NCI-H1436 treated with DMSO at 0.1 percent for 48 hours (cell line): ENCODE measurements at regions not wholly inside any gene's neighbourhood (a gene's known extent, or its start where the extent isn't known, plus 50 kb on each side); places are given as distances from the start of the nearest gene placed in this dataset.

Experiments
- DNase-seq: peaks from one replicate; lab custom pipeline; 2025; lab: John Stamatoyannopoulos, UW

DNA sequence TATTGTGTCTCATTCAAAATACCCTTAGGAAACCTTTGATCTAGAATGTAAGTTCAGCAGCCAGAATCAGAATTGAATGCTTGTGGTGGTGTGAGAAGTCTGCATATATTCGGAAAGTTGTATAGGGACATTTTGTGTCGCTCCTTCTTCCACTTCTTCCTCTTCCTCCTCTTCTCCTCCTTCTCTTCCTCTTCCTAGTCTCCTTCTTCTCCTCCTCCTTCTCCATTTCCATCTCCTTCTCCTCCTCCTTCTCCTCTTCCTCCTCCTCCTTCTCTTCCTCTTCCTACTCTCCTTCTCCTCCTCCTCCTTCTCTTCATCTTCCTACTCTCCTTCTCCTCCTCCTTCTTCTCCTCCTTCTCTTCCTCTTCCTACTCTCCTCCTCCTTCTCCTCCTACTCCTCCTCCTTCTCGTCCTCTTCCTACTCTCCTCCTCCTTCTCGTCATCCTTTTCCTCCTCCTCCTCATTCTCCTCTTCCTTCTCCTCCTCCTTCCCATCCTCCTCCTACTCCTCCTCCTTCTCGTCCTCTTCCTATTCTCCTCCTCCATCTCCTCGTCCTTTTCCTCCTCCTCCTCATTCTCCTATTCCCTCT, 749.3 kb upstream of the GOLIM4 start:
- no peak for DNase-seq

DNA sequence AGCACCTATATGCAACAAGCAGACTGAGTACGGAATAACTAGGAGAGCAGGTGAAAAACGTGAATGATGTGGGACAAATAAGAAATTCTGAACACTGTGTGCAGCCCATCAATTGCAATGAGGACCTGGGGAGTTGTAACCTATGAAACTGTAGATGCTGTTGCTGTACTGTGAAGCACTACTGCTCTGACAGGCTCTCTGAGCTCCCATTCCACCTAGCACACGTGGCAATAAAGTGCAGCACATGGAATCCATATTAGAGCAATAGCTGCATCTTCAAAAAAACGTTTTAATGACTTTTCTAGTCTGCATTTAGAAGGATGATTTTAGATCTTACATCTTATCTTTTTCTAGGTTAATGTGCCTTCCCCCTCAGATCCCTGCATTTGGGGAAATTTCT, 748.7 kb upstream of the GOLIM4 start:
- no peak for DNase-seq

DNA sequence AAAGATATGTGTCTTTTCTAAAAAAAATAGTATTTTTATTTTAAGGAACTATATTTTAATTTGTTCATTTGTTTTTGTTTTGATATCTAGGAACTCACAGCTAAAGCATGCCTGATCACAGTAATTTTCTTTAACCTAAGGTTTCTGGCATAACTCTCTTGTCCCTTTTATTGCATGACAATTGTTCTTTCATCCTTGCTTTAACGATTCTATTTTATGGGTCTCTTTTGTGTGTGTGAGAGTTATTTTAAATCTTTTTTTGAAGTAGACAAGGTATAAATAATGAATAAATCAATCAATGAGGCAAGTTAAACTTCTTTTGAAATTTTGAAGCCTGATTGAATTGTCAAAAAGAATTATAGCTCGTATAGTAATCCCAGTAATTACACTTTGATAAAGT, 747.8 kb upstream of the GOLIM4 start:
- DNase-seq: no peak

DNA sequence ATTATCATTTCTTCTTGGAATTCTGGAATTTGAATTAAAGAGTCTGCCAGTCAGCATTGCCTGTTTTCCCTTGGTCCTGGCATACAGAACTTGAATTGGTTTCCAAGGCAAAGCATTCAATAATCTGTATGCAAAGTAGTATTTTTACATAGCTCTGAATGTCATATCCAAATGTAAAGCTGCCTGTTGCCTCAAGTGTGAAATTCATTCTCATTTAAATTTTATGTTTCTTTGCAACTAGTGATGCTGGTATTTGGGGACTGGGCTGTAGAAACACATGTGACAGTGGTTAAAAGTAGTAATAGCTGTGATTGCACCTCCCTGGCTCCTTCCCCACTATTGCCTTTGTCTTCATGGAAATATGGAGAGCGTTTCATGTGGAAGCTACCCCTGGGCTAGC, 743.9 kb upstream of the GOLIM4 start:
- no peak for DNase-seq

DNA sequence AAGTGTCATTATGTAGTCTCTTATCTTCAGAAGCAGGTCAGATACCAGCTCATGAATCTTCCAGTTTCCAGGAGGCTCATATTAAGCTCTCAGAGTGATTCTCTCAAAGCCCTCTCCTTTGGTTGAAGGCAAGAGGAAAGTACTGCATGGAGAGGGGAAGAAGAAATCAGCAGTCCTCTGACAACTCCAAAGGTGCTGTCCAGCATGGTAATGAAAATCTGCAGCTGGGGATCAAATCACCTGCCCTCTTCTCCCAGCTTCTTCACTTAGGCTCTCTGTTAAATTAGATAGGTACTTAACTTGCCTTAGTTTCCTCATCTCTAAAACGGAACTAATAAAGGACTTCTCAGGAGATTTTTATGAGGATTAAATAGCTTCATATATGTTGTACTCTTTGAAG, 738.8 kb upstream of the GOLIM4 start:
- DNase-seq: no peak

DNA sequence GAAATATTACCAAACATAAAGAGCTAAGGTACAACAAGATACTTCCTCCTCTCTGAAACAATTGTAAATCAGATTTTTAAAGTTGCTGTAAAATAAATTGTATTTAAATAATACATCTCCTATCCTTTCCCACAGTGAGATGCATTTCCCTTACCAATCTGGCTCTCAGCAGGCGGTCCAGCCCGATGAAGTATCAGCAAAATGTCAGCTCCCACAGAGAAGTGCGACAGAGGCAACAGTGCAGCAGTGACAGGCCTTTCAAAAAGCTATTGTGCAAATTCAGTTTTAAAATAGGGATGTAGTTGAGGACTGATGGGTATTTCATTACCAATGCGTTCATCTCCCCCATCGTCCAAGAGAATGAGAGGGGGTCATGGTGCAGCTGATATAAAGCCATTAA, 733.2 kb upstream of the GOLIM4 start:
- DNase-seq: no peak

DNA sequence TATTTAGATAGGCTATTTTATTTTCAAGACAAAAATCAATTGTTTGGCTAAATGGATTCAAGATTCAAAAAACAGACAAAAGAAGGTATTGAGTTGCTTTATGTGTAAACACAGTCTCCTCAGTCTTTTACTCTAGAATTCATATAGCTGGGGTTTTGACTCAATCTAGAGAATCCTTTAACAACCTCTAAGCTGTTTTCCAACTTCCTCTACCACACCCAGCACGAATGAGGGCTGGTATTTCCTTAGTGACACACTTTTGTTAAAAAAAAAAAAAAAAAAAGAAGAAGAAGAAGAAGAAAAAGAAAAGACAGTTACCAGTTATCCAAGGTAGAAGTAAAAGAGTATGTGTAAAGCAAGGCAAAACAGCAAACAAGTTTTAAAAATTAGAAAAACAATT, 732.8 kb upstream of the GOLIM4 start:
- no peak for DNase-seq

DNA sequence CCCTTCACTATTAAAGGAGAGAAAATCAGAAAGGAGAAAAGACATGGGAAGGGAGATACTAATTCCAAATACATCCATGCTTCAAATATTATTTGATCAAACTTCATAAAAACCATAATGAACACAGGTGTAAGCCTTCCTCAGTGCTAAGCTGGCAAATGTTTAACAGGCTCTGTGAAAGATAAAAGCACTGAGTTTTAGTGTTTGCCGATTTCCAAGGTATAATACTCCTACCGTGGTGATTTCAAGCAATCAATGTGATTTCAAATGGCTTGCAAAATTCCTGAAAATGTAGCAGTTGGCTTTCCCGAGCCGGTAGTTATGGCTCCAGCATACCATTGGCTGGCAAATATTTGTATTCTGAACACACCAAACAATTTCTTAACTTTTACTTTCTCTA, 732.3 kb upstream of the GOLIM4 start:
- no peak for DNase-seq

DNA sequence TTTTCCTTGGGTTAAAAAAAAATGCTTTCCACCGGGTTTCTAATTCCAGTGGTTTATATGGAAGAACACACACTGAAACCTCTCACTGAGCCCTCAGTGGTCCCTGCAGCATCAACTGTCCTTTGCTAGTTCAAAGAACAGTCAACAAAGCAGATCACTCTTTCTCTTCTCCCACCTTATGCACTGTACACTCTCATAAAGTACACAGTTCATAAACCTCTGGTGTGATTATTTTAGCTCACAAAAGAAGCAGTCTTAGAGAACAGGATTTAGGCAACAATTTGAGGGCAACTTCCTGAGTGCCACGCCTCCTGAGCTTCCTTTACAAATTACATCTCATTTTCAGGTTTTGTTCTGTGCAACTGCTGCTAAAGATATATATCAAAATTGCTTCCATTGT, 728.4 kb upstream of the GOLIM4 start:
- no peak for DNase-seq

DNA sequence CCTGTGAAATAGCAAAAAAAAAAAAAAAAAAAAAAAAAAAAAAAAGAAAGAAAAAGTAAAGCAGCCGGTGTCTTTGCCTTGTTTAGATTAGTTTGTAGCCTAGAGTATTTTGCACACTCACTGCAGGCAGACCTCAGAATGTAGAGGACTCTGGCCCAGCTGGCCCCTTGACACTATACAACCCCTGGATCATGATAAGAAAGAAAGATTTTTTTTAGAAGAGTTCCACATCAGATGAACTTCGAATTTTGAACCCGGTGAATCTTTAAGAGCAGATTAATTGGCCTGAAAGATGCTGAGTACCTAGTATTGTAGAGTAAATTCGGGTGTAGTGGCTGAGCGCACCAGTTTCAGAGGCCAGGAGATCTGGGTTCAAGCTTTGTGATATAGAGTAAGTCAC, 727.7 kb upstream of the GOLIM4 start:
- no peak for DNase-seq

DNA sequence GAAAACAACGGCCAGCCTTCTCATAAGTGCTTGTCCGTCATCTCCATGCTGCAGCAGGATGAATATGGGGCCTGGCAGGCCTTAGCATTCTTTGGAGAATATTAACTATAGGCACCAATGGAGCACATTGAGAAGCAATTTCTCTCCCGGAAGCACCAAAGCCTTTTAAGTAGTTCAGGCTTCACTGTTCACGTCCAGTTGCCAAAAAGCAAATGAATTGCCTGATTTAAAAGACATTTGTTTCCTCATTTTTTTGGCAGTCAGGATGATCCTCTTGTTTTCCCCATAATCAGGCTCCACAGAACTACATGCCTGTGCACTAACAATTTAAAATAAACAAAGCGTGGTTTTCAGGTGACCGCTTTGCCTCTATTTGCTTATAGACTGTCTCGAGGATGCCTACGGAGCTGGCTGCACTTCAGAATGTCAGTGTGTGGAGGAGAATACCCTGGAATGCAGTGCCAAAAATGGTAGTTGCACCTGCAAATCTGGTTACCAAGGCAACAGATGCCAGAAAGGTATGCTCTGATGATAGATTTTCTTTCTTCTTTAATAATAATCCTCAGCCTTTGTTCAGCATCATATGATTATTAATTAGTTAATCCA, 725.2 kb upstream of the GOLIM4 start:
- DNase-seq: no peak

DNA sequence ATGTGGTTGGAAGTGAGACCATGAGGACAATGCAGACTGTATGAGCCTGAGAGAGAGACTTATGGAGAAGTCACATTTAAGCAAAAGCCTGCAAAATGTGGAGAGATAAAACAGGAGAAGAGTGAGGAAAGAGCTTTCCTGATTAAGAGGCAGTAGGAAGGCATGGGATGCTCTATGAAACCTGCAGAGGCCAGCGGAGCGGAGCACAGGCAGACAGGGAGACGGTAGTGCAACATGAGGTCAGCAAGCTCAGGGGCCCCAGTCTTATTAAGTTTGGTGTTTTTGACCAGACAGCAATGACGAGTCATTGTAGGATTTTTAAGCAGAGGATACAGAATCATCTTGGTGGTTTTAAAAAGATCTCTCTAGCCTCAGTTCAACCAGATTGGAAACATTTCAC, 721.5 kb upstream of the GOLIM4 start:
- DNase-seq: no peak

DNA sequence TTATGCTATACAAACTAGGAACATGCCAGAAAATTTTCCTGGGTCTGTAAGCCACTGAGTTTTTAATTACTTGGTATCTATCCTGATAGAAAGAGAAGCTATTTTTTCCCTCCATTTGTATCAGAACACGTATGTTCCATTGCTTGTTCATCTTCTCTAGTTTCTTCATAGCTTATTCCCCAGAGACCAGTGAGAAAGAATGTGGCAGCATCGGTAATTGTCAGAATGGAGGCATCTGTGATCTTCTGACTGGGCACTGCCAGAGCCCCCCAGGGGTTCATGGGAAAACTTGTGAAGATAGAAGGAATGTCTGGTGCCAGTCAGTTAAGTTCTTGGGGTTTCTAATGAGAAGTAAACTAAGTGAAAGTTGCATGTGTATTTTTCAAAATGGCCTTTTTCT, 720.2 kb upstream of the GOLIM4 start:
- DNase-seq: no peak

DNA sequence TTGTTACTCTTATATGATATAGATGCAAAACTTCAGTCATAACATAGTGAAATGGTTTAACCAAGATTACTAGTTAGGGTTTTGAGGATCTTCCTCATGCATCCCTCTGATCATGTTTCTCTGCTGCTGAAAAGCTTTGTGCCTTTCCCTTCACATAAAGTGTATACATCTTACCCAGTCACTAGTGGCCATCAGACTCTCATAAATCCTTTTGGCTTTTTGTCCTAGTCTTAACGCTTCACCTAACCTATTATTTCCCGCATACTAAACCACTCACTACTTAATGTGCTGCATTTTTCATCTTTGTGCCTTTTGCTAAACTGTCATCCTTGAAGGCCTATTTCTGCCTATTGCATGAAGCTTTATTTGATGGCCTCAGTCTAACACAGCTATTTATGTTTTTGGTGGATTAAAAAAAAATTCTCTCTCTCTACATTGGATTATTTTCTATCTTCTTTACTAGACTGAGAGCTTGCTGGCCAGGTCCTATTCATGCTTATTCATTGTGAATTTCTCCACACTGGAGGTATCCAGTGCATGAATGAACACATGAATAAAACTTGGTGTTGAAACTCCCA, 717.6 kb upstream of the GOLIM4 start:
- DNase-seq: no peak

DNA sequence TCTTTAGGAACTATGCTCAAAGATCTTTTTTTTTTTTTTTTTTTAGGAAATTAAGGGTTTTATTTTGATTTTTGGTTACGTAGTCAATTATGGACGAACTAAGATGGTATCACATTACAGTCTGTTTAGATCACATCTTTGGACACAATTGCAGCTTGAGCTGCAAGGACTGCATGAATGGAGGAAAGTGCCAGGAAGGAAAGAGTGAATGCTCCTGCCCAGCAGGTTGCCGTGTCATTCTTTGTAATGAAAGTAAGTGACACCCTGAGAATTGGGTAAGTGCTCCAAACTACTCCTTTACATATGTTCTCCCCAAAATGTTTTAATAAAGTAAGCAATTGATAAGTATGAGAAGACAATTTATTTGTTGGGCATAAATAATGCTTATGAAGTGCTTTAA, 716.5 kb upstream of the GOLIM4 start:
- no peak for DNase-seq

DNA sequence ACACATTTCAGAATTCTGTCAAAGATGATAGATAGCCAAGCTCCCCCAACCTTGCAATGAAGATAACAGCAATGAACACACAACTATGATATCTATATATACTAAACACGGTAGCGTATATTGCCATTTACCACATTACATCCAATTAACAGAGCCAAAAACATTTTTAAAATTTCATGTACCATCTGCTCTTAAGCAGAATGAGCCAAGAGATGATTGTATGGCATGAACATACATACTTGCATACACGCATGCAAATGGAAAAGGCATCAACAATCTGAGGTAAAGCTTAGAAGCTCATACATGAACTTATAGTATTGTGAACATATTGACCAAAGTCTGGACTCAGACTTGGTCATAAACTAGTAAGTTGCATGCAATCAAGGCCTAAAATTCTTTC, 712.9 kb upstream of the GOLIM4 start:
- no peak for DNase-seq

DNA sequence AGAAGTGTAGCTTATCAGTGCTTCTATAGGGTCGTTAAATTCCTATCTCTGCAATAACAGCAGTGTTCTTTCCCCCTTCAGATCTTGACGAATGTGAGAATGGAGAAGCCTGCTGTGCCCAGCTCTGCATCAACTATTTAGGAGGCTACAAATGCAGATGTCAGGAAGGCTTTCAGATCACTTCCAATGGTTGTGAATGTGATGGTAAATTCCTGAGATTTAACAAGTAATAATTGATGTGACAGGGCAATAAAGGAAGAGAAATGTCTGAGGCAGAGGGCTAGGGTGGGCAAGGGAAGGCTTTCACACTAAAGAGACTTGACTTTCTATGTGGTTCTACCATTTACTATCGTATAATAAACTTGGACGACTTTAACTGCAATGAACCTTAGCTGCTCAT, 711.7 kb upstream of the GOLIM4 start:
- no peak for DNase-seq

DNA sequence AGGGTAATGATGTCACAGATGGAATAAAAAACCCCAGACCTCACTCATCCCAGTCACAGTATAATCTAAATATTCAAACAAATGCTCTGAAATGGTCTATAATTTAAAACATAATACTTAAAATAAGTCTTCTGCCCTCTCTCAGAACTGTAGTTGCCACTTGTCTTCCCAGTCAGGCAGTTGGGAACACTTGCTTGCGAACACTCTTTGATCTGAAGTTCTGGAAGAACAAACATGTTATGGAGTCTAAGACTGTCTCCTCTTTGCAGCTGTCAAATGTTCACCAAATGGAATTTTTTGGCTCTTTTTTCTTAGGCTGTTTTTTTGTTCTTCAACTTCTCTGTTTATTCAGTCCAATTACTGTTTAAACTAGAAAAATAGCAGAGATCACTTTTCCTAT, 711.1 kb upstream of the GOLIM4 start:
- DNase-seq: no peak

DNA sequence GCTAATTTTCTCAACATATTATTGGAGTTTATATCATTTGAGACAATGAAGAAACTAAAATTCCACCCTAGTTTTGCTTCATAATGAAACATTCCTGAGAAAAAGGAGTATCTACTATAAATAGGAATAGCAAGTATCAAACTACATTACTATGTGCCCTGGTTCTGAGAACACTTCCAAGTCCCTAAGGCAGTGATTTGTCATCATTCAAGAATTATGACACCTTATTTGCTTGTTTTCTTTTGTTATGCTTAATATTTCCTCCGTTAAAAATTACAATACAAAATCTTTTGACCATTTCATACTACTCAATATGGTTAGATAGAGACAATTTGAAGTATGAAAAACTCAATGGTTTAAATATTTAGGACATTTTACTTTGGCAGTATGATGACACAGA, 707.8 kb upstream of the GOLIM4 start:
- no peak for DNase-seq

DNA sequence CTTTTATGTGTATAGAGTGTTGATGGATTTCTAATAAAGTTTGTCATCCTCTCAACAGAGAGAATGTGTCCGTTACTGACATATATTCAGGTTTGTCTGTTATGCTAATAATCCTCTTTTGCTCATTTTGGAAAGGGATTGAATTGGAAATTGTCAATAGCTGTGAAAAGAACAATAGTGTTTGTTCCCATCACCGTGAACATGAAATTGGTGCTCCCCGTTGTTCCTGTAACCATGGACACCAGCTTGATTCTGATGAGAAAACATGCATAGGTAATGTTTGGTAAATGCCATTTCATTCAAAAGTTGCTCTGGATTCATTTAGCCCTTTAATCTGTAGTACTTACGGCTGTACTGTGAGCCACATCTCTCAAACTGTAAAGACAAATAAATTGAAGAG, 707.0 kb upstream of the GOLIM4 start:
- no peak for DNase-seq

DNA sequence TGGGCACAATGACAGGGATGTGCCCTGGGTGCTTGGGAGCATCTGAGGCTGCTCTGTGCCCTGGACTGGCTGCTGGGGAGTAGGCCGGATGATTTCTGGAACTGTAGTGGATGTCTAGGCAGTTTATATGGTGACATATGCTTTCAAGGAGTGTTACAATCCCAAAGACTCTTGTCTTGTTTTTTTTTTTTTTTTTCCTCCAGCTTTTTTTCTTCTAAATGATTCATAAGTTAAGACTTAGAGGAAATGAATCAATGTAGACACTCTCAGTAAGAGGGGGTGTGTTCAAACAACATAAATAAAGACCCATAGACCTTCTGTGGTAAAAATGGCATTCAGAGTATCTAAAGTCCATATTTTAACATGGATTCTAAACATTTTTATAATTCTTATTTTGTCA, 706.1 kb upstream of the GOLIM4 start:
- no peak for DNase-seq

DNA sequence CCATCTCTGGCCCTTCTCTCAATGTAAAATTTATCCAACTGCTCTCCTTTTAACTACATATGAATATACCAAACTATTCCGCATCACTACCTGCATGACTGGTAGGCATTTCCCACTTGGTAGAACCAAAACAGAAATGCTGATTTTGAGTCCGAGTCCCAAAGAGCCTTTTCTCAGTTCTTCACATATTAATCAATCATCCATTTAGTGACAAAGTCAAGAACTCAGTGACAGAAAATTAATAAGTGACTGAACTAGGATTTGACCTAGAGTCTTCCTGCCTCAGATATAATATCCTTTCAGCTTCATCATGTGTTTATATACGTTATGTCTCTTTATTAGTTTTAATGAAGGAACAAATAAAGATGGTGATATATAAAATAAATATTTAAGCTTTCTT, 700.6 kb upstream of the GOLIM4 start:
- no peak for DNase-seq

DNA sequence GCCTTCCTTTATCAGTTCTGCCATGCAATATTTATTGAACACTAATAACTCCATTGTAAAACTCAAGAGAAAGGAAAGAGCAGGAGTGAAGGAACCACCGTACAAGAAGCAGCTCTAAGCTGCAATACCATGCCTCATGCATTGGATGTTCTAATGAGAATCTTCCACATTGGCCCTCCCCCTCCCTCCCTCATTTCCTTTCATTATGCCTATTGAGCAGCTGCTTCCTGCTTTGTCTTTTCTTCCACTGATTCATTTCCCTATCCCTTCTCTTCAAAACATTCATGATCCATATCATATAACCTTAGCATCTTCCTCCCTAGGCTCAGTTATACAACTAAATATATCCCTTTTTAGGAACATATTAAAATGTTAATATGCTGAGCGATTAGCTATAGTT, 698.7 kb upstream of the GOLIM4 start:
- DNase-seq: no peak

DNA sequence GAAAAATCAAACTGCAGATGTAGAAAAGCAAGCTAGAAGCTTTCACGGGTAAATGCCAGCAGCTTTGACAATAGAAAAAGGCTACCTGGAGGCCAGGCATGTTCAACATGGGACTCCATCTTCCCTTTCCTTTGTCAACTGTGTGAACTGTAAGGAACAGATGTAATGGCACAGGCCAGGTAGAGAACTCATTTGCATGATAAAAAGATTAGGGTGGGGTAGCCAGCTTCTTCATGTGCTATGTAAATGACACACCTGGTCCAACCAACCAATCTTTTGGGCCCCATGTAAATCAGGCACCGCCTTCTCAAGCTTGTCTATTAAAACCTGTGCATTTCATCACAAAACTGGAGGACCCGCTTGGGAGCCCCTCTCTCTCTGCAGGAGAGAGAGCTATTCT, 686.5 kb upstream of the GOLIM4 start:
- DNase-seq: no peak
